Left ventricle myocardium inferior (tissue), 1 donor: ENCODE measurements at regions not wholly inside any gene's neighbourhood (a gene's known extent, or its start where the extent isn't known, plus 50 kb on each side); places are given as distances from the start of the nearest gene placed in this dataset.

Experiments
- DNase-seq: peaks from one replicate; pipeline ENCODE4 v3.0.0-alpha.2; 2020
- H3K27ac ChIP-seq: fragments of 200-600 bp; replicated peaks from 2 replicates; pipeline ENCODE4 v1.8.0; 2021
- H3K27me3 ChIP-seq: fragments of 200-600 bp; 2 replicates; pipeline ENCODE4 v1.8.0; 2021; ENCODE audit warnings: low read depth
- H3K36me3 ChIP-seq: fragments of 200-600 bp; 2 replicates; pipeline ENCODE4 v1.8.0; 2021
- H3K4me1 ChIP-seq: fragments of 200-600 bp; 2 replicates; pipeline ENCODE4 v1.8.0; 2021
- H3K4me3 ChIP-seq: fragments of 200-600 bp; 2 replicates; pipeline ENCODE4 v1.8.0; 2021; ENCODE audit warnings: mild to moderate bottlenecking, moderate library complexity
- H3K9me3 ChIP-seq: fragments of 200-600 bp; replicated peaks from 2 replicates; pipeline ENCODE4 v1.8.0; 2021
- intact Hi-C: fragments of 100-400 bp; cut with micrococcal nuclease; formaldehyde crosslinking; loops from one replicate; pipeline ENCODE4 v1.11.0; 2022
- TF ChIP-seq, protein P1 (sequence below): fragments of 200-600 bp; IDR thresholded peaks from 2 replicates; pipeline ENCODE4 v1.8.0; 2021; ENCODE audit warnings: antibody characterized with exemption, mild to moderate bottlenecking, borderline replicate concordance
- donor health status: DM: no; HTN: yes; CAD: no; lungs with severe emphysema.

DNA sequence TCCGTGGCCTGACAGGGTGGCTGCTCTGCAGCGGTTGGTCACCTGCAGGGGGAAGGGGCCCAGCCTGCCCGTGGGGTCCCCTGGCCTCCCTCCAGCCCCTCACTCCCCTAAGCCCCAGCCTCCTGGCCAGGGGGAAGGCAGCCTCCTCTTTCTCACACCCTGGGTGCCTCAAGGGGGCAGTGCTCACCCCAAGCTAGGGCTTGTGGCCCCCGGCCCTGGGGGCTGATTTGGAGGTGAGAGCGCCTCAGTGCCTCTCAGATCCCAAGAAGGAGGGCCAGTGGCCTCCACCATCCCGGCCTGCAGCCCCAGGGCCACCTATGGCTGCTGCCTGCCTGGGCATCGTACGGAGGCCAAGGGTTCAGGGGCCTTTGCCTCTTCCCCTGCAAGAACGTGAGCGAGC is 66.4 kb upstream of the TTC34 start:
- peaks cover 28% of the 10 kb centered on the region for H3K9me3 ChIP-seq
- intact Hi-C loops = no loop called here
- no peak overlapping the region for H3K4me3 ChIP-seq
- peaks cover 77% of the 10 kb centered on the region for H3K27me3 ChIP-seq
- no peaks in the 10 kb centered on the region for H3K4me1 ChIP-seq
- TF ChIP-seq, protein P1, sequence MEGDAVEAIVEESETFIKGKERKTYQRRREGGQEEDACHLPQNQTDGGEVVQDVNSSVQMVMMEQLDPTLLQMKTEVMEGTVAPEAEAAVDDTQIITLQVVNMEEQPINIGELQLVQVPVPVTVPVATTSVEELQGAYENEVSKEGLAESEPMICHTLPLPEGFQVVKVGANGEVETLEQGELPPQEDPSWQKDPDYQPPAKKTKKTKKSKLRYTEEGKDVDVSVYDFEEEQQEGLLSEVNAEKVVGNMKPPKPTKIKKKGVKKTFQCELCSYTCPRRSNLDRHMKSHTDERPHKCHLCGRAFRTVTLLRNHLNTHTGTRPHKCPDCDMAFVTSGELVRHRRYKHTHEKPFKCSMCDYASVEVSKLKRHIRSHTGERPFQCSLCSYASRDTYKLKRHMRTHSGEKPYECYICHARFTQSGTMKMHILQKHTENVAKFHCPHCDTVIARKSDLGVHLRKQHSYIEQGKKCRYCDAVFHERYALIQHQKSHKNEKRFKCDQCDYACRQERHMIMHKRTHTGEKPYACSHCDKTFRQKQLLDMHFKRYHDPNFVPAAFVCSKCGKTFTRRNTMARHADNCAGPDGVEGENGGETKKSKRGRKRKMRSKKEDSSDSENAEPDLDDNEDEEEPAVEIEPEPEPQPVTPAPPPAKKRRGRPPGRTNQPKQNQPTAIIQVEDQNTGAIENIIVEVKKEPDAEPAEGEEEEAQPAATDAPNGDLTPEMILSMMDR = no peak
- H3K27ac ChIP-seq = no peak overlapping the region
- DNase-seq = no peak
- H3K36me3 ChIP-seq = no peaks in the 10 kb centered on the region

- H3K4me1 ChIP-seq = no peaks in the 10 kb centered on the region
- TF ChIP-seq, protein P1 = no peak
- intact Hi-C loops = no loop called here
- DNase-seq = no peak
- H3K27ac ChIP-seq = no peak overlapping the region
- peaks cover 76% of the 10 kb centered on the region for H3K27me3 ChIP-seq
- H3K36me3 ChIP-seq = no peaks in the 10 kb centered on the region
- no peak overlapping the region for H3K4me3 ChIP-seq
- peaks cover 28% of the 10 kb centered on the region for H3K9me3 ChIP-seq
These were observed 67.2 kb upstream of the TTC34 start for GRCh38 chr1:2868571-2869195.

GRCh38 chr1:2871246-2871815 is 69.8 kb upstream of the TTC34 start:
- DNase-seq = no peak
- Histone ChIP-seq H3K4me1 (peaks cover 14% of the 10 kb centered on the region), H3K27me3 (peaks cover 74% of the 10 kb centered on the region), H3K4me3 (no peak overlapping the region), H3K27ac (no peak overlapping the region), H3K36me3 (no peaks in the 10 kb centered on the region), H3K9me3 (peaks cover 28% of the 10 kb centered on the region)
- TF ChIP-seq, protein P1 = no peak
- intact Hi-C loops = no loop called here

GRCh38 chr1:2874207-2874606 is 72.7 kb upstream of the TTC34 start:
- TF ChIP-seq, protein P1 = no peak
- intact Hi-C loops = no loop called here
- DNase-seq = no peak
- Histone ChIP-seq H3K27ac (no peak overlapping the region), H3K36me3 (no peaks in the 10 kb centered on the region), H3K27me3 (peaks cover 71% of the 10 kb centered on the region), H3K4me3 (no peak overlapping the region), H3K9me3 (peaks cover 28% of the 10 kb centered on the region), H3K4me1 (peaks cover 14% of the 10 kb centered on the region)

DNA sequence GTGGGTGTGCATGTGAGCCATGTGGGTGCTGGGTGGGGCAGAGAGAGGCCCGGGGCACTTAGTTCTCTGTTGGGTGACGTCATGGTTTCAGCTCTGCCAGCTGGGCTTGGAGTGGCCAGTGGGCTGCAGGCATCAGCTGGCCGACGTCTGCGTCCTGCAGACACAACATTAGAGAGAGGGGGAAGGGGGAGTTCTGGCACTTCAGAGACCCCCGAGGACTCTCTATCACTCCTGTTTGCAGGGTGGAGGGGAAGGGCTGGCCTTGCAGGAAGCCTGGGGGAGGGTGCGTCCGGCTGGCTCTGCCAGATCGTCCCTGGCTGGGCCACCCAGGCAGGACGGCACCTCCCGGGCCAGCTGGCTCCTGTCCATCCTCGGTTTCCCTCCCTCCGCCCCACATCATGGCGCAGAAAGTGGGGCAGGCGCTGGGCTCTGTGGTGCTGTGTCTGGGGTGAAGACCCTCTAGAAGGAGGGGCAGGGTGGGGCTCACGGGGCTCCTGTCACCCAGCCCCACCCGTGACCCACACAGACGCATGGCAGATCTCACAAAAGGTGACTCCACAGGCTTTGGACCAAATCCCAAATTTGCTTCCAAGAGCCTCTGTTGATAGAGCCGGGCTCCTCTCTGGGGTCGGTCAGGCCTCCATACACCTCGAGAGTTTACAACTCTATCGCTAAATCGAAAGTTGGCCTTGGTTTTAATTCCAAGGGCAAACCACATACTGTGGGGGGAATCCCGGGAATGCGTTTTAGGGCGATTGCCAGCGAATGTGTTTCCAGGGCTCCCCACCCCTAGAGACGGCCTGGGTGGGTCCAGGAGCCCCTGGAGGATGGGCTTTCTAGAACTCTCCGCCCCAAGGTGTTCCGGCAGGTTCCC is 73.4 kb upstream of the TTC34 start:
- H3K4me3 ChIP-seq = no peak overlapping the region
- H3K9me3 ChIP-seq = peaks cover 28% of the 10 kb centered on the region
- no peak overlapping the region for H3K27ac ChIP-seq
- H3K4me1 ChIP-seq = peaks cover 14% of the 10 kb centered on the region
- TF ChIP-seq, protein P1 = no peak
- peaks cover 71% of the 10 kb centered on the region for H3K27me3 ChIP-seq
- no peak for DNase-seq
- no peaks in the 10 kb centered on the region for H3K36me3 ChIP-seq
- intact Hi-C loops = no loop called here
